Lower leg skin (tissue), 3 donors: ENCODE measurements at regions not wholly inside any gene's neighbourhood (a gene's known extent, or its start where the extent isn't known, plus 50 kb on each side); places are given as distances from the start of the nearest gene placed in this dataset.
"Not testable (repeated sequence)": the region's sequence is repeated elsewhere in the genome, so short reads cannot be mapped to it uniquely, and the experiment has no call there.

Experiments used
- DNase-seq, 2 donors: peaks; one replicate each; pipeline ENCODE4 v3.0.0-alpha.2; 2019; ENCODE audit warnings: low spot score in 2 of 2
- H3K4me3 ChIP-seq: fragments of 200-600 bp; sonication (generic); 2 replicates; pipeline ENCODE4 v1.5.1; 2017; ENCODE audit warnings: mild to moderate bottlenecking, low read depth; ENCODE audit not compliant: poor library complexity, severe bottlenecking
- WGBS, 2 donors: methylation state at CpG; one replicate each; pipeline ENCODE4 v1.1.5; 2018; 5-methylcytosine and 5-hydroxymethylcytosine counted together
- intact Hi-C: fragments of 100-400 bp; cut with DNase I; formaldehyde crosslinking; loops from one replicate; pipeline ENCODE4 v1.15.0; 2023; ENCODE audit warnings: low total_unique reads

GRCh38 chr21:5217933-5218332 is 5303.4 kb upstream of the TPTE start:
- DNase-seq, H3K4me3 ChIP-seq, intact Hi-C loops: not testable (repeated sequence)
- WGBS, 2 donors: 27 to 45% methylated on average over 4 of the region's 4 CpGs

- 46 to 51% methylated on average over 5 of the region's 5 CpGs for WGBS, 2 donors
- intact Hi-C loops, H3K4me3 ChIP-seq, DNase-seq: not testable (repeated sequence)
These were observed 5301.4 kb upstream of the TPTE start for GRCh38 chr21:5219988-5220387.

GRCh38 chr21:5220468-5220867 is 5300.9 kb upstream of the TPTE start:
- intact Hi-C loops, H3K4me3 ChIP-seq: not testable (repeated sequence)
- peak in 1 of 2 donors; percentile 88 for DNase-seq
- WGBS, 2 donors: 63 to 67% methylated on average over 6 of the region's 6 CpGs

- H3K4me3 ChIP-seq, intact Hi-C loops: not testable (repeated sequence)
- WGBS, 2 donors: 37 to 41% methylated on average over 4 of the region's 4 CpGs
- DNase-seq: peak in 1 of 2 donors; percentile 84
These were observed 5299.8 kb upstream of the TPTE start for GRCh38 chr21:5221458-5222050.

GRCh38 chr21:5222996-5223782 is 5298.2 kb upstream of the TPTE start:
- H3K4me3 ChIP-seq, intact Hi-C loops: not testable (repeated sequence)
- DNase-seq: peak in 1 of 2 donors; percentile 85
- WGBS, 2 donors: 53 to 61% methylated on average over 6 of the region's 6 CpGs

GRCh38 chr21:5224156-5224555 is 5297.2 kb upstream of the TPTE start:
- intact Hi-C loops, DNase-seq, H3K4me3 ChIP-seq: not testable (repeated sequence)
- 74 to 75% methylated on average over 6 of the region's 6 CpGs for WGBS, 2 donors

- H3K4me3 ChIP-seq, DNase-seq, intact Hi-C loops: not testable (repeated sequence)
- WGBS, 2 donors: 19 to 36% methylated on average over 1 of the region's 1 CpG
These were observed 5294.1 kb upstream of the TPTE start for GRCh38 chr21:5227252-5227651.

GRCh38 chr21:5230561-5230960 is 5290.8 kb upstream of the TPTE start:
- DNase-seq, intact Hi-C loops, H3K4me3 ChIP-seq: not testable (repeated sequence)
- 73 to 81% methylated on average over 4 of the region's 4 CpGs for WGBS, 2 donors

GRCh38 chr21:5231261-5231660 is 5290.1 kb upstream of the TPTE start:
- 75 to 76% methylated on average over 10 of the region's 10 CpGs for WGBS, 2 donors
- H3K4me3 ChIP-seq, intact Hi-C loops: not testable (repeated sequence)
- peak in 1 of 2 donors; percentile 89 for DNase-seq

- intact Hi-C loops, H3K4me3 ChIP-seq: not testable (repeated sequence)
- WGBS, 2 donors: 58 to 63% methylated on average over 7 of the region's 7 CpGs
- DNase-seq: peak in 1 of 2 donors; percentile 87
These were observed 5289.0 kb upstream of the TPTE start for GRCh38 chr21:5232176-5232958.

GRCh38 chr21:5235761-5236160 is 5285.6 kb upstream of the TPTE start:
- WGBS, 2 donors: 50 to 62% methylated on average over 2 of the region's 2 CpGs

GRCh38 chr21:5236846-5237675 is 5284.3 kb upstream of the TPTE start:
- peak in 1 of 2 donors; percentile 84 for DNase-seq
- intact Hi-C loops, H3K4me3 ChIP-seq: not testable (repeated sequence)
- 52 to 67% methylated on average over 9 of the region's 9 CpGs for WGBS, 2 donors

More at GRCh38 chr21:5235761-5236160, 5285.6 kb upstream of the TPTE start:
- DNase-seq, H3K4me3 ChIP-seq, intact Hi-C loops: not testable (repeated sequence)

- 43 to 52% methylated on average over 5 of the region's 5 CpGs for WGBS, 2 donors
- DNase-seq, intact Hi-C loops, H3K4me3 ChIP-seq: not testable (repeated sequence)
These were observed 5280.9 kb upstream of the TPTE start for GRCh38 chr21:5240521-5240920.

GRCh38 chr21:5242732-5243131 is 5278.7 kb upstream of the TPTE start:
- H3K4me3 ChIP-seq, DNase-seq, intact Hi-C loops: not testable (repeated sequence)
- 44 to 55% methylated on average over 5 of the region's 5 CpGs for WGBS, 2 donors
